Peyer's patch (tissue), 4 donors: ENCODE measurements at regions not wholly inside any gene's neighbourhood (a gene's known extent, or its start where the extent isn't known, plus 50 kb on each side); places are given as distances from the start of the nearest gene placed in this dataset.

ENCODE experiments used
- CTCF ChIP-seq, 6 experiments: fragments of 450-650 bp in 4 of 6; fragments of 200-600 bp in 2 of 6; sonication (generic) in 1 of 6; IDR thresholded peaks; one replicate each; pipeline ENCODE4 v1.5.1; 2017 to 2019; ENCODE audit warnings: antibody characterized with exemption in 6 of 6, mild to moderate bottlenecking in 3 of 6, moderate library complexity in 1 of 6
- POLR2A ChIP-seq, 2 donors: fragments of 450-650 bp; IDR thresholded peaks; one replicate each; pipeline ENCODE4 v1.5.1; 2017; ENCODE audit warnings: antibody characterized with exemption in 2 of 2, mild to moderate bottlenecking in 2 of 2, moderate library complexity in 2 of 2

DNA sequence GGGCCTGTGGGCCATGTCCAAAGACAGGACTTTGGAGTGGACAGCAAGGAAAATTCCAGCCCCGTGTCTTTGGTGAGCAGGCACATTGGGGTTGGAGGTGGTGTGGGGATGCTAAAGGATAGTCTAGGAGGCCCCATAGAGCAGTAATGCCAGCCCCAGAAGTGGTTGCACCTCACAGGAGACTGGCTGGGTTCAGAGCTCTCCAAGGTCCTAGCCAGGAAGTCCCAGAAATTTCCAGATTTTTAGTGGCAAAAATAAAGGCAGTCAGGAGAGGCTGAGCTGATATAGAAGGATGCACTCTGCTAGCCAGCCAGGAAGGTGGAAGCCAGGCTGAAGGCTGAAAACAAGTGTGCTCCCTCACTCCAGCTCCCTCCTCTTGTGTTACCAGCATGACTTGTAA is 144.0 kb upstream of the KCND3 start:
- TF ChIP-seq CTCF (IDR thresholded peaks at IDR 0.05) (no peak), POLR2A (IDR thresholded peaks at IDR 0.05) (no peak)
